ENCODE measurements at regions not wholly inside any gene's neighbourhood (a gene's known extent, or its start where the extent isn't known, plus 50 kb on each side); places are given as distances from the start of the nearest gene placed in this dataset.

- no peak for DNase-seq (ENCODE audit: low read depth)
- H3K4me3 ChIP-seq (ENCODE audit: low read length) = no peak overlapping the region
- no peak for TF ChIP-seq CTCF (conservative IDR thresholded peaks at IDR 0.05; ENCODE audit: low read depth, low read length)
Measured at GRCh38 chr2:81238462-81238861, 933.9 kb upstream of the LRRTM1 start.

- DNase-seq (ENCODE audit: low read depth) = no peak
- no peak overlapping the region for H3K4me3 ChIP-seq (ENCODE audit: low read length)
- no peak for TF ChIP-seq CTCF (conservative IDR thresholded peaks at IDR 0.05; ENCODE audit: low read depth, low read length)
Measured at GRCh38 chr2:81235601-81236000, 931.0 kb upstream of the LRRTM1 start.

- H3K4me3 ChIP-seq (ENCODE audit: low read length) = no peak overlapping the region
- no peak for TF ChIP-seq CTCF (conservative IDR thresholded peaks at IDR 0.05; ENCODE audit: low read depth, low read length)
- DNase-seq (ENCODE audit: low read depth) = no peak
Measured at GRCh38 chr2:81234711-81235110, 930.2 kb upstream of the LRRTM1 start.

- no peak overlapping the region for H3K4me3 ChIP-seq (ENCODE audit: low read length)
- TF ChIP-seq CTCF (conservative IDR thresholded peaks at IDR 0.05; ENCODE audit: low read depth, low read length) = no peak
- DNase-seq (ENCODE audit: low read depth) = no peak
Measured at GRCh38 chr2:81225756-81226155, 921.2 kb upstream of the LRRTM1 start.

GRCh38 chr2:81213598-81213997 is 909.0 kb upstream of the LRRTM1 start:
- H3K4me3 ChIP-seq (ENCODE audit: low read length) = no peak overlapping the region
- DNase-seq (ENCODE audit: low read depth) = no peak
- no peak for TF ChIP-seq CTCF (conservative IDR thresholded peaks at IDR 0.05; ENCODE audit: low read depth, low read length)

- TF ChIP-seq CTCF (conservative IDR thresholded peaks at IDR 0.05; ENCODE audit: low read depth, low read length) = no peak
- no peak overlapping the region for H3K4me3 ChIP-seq (ENCODE audit: low read length)
- no peak for DNase-seq (ENCODE audit: low read depth)
Measured at GRCh38 chr2:81206216-81206615, 901.7 kb upstream of the LRRTM1 start.

- DNase-seq (ENCODE audit: low read depth) = no peak
- no peak overlapping the region for H3K4me3 ChIP-seq (ENCODE audit: low read length)
- TF ChIP-seq CTCF (conservative IDR thresholded peaks at IDR 0.05; ENCODE audit: low read depth, low read length) = no peak
Measured at GRCh38 chr2:81196933-81197628, 892.5 kb upstream of the LRRTM1 start.
